Dedifferentiated amniotic fluid mesenchymal stem cell (primary cell): ENCODE measurements at regions not wholly inside any gene's neighbourhood (a gene's known extent, or its start where the extent isn't known, plus 50 kb on each side); places are given as distances from the start of the nearest gene placed in this dataset.

Experiments used
- DNase-seq: peaks from one replicate; pipeline ENCODE4 v3.0.0-alpha.2; 2016; ENCODE audit errors: extremely low spot score

GRCh38 chr5:15206133-15206532, 293.8 kb upstream of the FBXL7 start:
- DNase-seq, result no peak

GRCh38 chr5:15203376-15203775, 296.6 kb upstream of the FBXL7 start:
- no peak for DNase-seq

- no peak for DNase-seq
Observed at GRCh38 chr5:15191012-15191411, 309.0 kb upstream of the FBXL7 start.

- DNase-seq, result no peak
Observed at GRCh38 chr5:15183520-15183919, 311.9 kb upstream of the ANKH start.

- no peak for DNase-seq
Observed at GRCh38 chr5:15170173-15170572, 298.6 kb upstream of the ANKH start.

GRCh38 chr5:15168358-15168757, 296.8 kb upstream of the ANKH start:
- no peak for DNase-seq

GRCh38 chr5:15160091-15160490, 288.5 kb upstream of the ANKH start:
- DNase-seq, result no peak

- no peak for DNase-seq
Observed at GRCh38 chr5:15159606-15160005, 288.0 kb upstream of the ANKH start.

- DNase-seq, result no peak
Observed at GRCh38 chr5:15142458-15142857, 270.9 kb upstream of the ANKH start.

GRCh38 chr5:15137414-15137813, 265.8 kb upstream of the ANKH start:
- DNase-seq, result no peak

- DNase-seq, result no peak
Observed at GRCh38 chr5:15135661-15136060, 264.1 kb upstream of the ANKH start.

- no peak for DNase-seq
Observed at GRCh38 chr5:15133456-15133965, 261.9 kb upstream of the ANKH start.

- DNase-seq, result no peak
Observed at GRCh38 chr5:15132816-15133405, 261.3 kb upstream of the ANKH start.

GRCh38 chr5:15131909-15132308, 260.3 kb upstream of the ANKH start:
- DNase-seq, result no peak

- no peak for DNase-seq
Observed at GRCh38 chr5:15124871-15125568, 253.4 kb upstream of the ANKH start.

- DNase-seq, result no peak
Observed at GRCh38 chr5:15124461-15124860, 252.9 kb upstream of the ANKH start.

GRCh38 chr5:15117688-15118087, 246.1 kb upstream of the ANKH start:
- no peak for DNase-seq

- no peak for DNase-seq
Observed at GRCh38 chr5:15116996-15117395, 245.4 kb upstream of the ANKH start.

- DNase-seq, result no peak
Observed at GRCh38 chr5:15106530-15107283, 235.1 kb upstream of the ANKH start.

- DNase-seq, result no peak
Observed at GRCh38 chr5:15105799-15106393, 234.3 kb upstream of the ANKH start.

- DNase-seq, result no peak
Observed at GRCh38 chr5:15103864-15104263, 232.3 kb upstream of the ANKH start.

- DNase-seq, result no peak
Observed at GRCh38 chr5:15103130-15103529, 231.6 kb upstream of the ANKH start.
